CD4-positive, CD25-positive, alpha-beta regulatory T cell (primary cell): ENCODE measurements at regions not wholly inside any gene's neighbourhood (a gene's known extent, or its start where the extent isn't known, plus 50 kb on each side); places are given as distances from the start of the nearest gene placed in this dataset.

Experiments used
- ATAC-seq, 2 donors: fragments of 150-1000 bp; cut with Tn5 transposase; one replicate each; pipeline ENCODE4 v1.10.0; 2021; ENCODE audit warnings: low read depth in 2 of 2, moderate number of reproducible peaks in 2 of 2, moderate library complexity in 1 of 2
- DNase-seq, 3 donors: peaks; one replicate each; pipeline versions ENCODE4 v3.0.0 to v3.0.0-alpha.2; 2012 to 2022; ENCODE audit warnings: mixed read lengths in 1 of 3
- H3K27ac ChIP-seq: one replicate; pipeline ENCODE4 v1.7.0; 2013; ENCODE audit warnings: mild to moderate bottlenecking, low read length; ENCODE audit not compliant: insufficient read depth, poor library complexity, severe bottlenecking
- H3K27me3 ChIP-seq: one replicate; pipeline ENCODE4 v1.7.0; 2013; ENCODE audit warnings: low read length; ENCODE audit not compliant: control insufficient read depth, insufficient read depth
- H3K36me3 ChIP-seq: one replicate; pipeline ENCODE4 v1.7.0; 2013; ENCODE audit warnings: mild to moderate bottlenecking, low read length, moderate library complexity; ENCODE audit not compliant: control insufficient read depth, insufficient read depth
- H3K4me1 ChIP-seq: 2 replicates; pipeline ENCODE4 v1.7.0; 2013; ENCODE audit warnings: mild to moderate bottlenecking, low read length; ENCODE audit not compliant: insufficient read depth, control insufficient read depth, poor library complexity, severe bottlenecking
- H3K4me3 ChIP-seq: one replicate; pipeline ENCODE4 v1.7.0; 2013; ENCODE audit warnings: low read depth, mild to moderate bottlenecking, low read length, moderate library complexity
- H3K9me3 ChIP-seq, 2 experiments: 1 replicate in 1 of 2; 2 replicates in 1 of 2; pipeline ENCODE4 v1.7.0; 2013; ENCODE audit warnings: low read length in 2 of 2, mild to moderate bottlenecking in 1 of 2, moderate library complexity in 1 of 2; ENCODE audit not compliant: control insufficient read depth in 2 of 2
- H3K27ac Mint-ChIP-seq, 3 donors: one replicate each; pipeline ENCODE4 v1.8.0; 2020 to 2022; ENCODE audit warnings: mild to moderate bottlenecking in 3 of 3, mixed read lengths in 3 of 3, moderate library complexity in 2 of 3
- H3K27me3 Mint-ChIP-seq: one replicate; pipeline ENCODE4 v1.8.0; 2022; ENCODE audit warnings: mild to moderate bottlenecking, mixed read lengths
- H3K36me3 Mint-ChIP-seq: one replicate; pipeline ENCODE4 v1.8.0; 2020; ENCODE audit warnings: mixed read lengths
- H3K4me1 Mint-ChIP-seq, 4 donors: one replicate each; pipeline ENCODE4 v1.8.0; 2020 to 2022; ENCODE audit warnings: mixed read lengths in 4 of 4, mild to moderate bottlenecking in 1 of 4
- H3K4me3 Mint-ChIP-seq, 4 donors: one replicate each; pipeline ENCODE4 v1.8.0; 2020 to 2022; ENCODE audit warnings: mild to moderate bottlenecking in 4 of 4, mixed read lengths in 4 of 4, moderate library complexity in 3 of 4
- H3K9me3 Mint-ChIP-seq, 7 donors: one replicate each; pipeline ENCODE4 v1.8.0; 2020 to 2022; ENCODE audit warnings: mixed read lengths in 7 of 7, mild to moderate bottlenecking in 3 of 7, moderate library complexity in 2 of 7

DNA sequence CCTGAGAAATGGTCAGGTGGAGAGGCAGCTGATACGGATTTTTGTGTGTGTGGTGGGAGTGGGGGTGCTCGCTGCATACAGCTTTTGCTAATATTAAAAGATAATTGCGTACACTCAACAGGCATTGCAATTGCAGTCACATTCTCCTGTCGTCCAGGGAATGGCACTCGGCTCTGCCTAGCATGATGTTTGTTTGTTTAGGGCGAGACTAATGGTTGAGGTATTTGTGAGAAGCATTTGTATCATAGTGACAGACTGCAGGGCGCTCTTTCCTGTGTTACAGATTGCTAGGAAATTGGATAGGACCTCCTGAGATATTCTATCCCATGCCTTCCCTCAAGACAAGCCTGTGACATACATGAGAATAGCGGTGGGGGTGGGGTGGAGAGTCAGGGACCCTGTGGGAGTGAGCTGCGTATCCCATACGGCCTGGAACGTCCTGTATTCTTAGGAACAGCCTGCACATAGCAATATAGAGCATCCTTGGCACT is 207.4 kb downstream of the SOX4 start:
- no peak for ATAC-seq
- no peaks in the 10 kb centered on the region for H3K36me3 Mint-ChIP-seq

DNA sequence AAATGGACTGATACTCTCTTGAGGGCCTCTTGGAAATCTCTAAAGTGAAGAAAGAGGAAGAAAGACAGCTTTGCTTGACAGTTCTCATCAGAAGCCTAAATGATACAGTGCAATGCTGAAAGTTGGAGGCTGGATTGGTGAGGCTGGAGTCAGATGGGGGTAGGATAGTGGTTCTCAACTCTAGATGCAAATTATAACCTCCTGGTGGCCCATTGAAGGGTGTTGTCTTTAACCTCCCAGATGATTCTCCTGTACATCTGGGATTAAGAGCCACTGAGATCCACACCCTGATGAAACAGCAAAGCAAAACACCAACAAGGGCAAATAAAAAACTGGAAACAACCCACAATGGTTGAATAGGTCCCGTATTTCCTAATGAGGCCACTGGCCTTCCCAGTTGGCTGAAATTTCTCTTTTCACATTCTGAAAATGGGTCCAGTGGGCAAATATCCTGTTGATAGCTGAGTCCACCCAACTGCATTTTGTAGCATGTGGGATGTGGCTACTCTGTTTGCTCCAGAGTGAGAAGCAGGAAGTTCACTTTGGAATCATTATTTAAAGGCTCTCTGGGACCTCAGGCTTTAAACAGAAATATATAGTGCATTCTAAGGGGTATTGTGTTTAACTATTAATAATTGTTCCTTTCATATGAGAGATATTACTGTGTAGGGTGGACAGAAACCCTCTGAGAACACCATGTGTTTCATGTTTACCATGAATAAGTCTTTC is 208.1 kb downstream of the SOX4 start:
- H3K27ac Mint-ChIP-seq = no peak overlapping the region
- ATAC-seq = no peak

More for the DNA sequence above, 207.4 kb downstream of the SOX4 start:
- Histone ChIP-seq H3K36me3 (no peaks in the 10 kb centered on the region), H3K4me3 (no peak overlapping the region), H3K4me1 (no peaks in the 10 kb centered on the region), H3K27me3 (no peaks in the 10 kb centered on the region), H3K27ac (no peak overlapping the region), H3K9me3 (no peaks in the 10 kb centered on the region)
- Mint-ChIP-seq H3K4me3 (no peak overlapping the region), H3K27me3 (peaks cover 5% of the 10 kb centered on the region), H3K27ac (no peak overlapping the region), H3K4me1 (no peaks in the 10 kb centered on the region), H3K9me3 (peaks cover 0 to 4% (median 0%) of the 10 kb centered on the region in 7 donors)
- no peak for DNase-seq

GRCh38 chr6:21802175-21802822 is 208.7 kb downstream of the SOX4 start:
- Mint-ChIP-seq H3K27me3 (peaks cover 5% of the 10 kb centered on the region), H3K36me3 (no peaks in the 10 kb centered on the region), H3K4me1 (no peaks in the 10 kb centered on the region), H3K4me3 (no peak overlapping the region), H3K27ac (no peak overlapping the region), H3K9me3 (peaks cover 0 to 4% (median 0%) of the 10 kb centered on the region in 7 donors)
- no peaks in the 10 kb centered on the region for H3K27me3 ChIP-seq
- H3K9me3 ChIP-seq = no peaks in the 10 kb centered on the region
- H3K4me1 ChIP-seq = no peaks in the 10 kb centered on the region
- H3K27ac ChIP-seq = no peak overlapping the region
- no peak for ATAC-seq
- H3K36me3 ChIP-seq = no peaks in the 10 kb centered on the region
- no peak for DNase-seq
- no peak overlapping the region for H3K4me3 ChIP-seq

More for the DNA sequence above, 208.1 kb downstream of the SOX4 start:
- Mint-ChIP-seq H3K36me3 (no peaks in the 10 kb centered on the region), H3K27me3 (peaks cover 5% of the 10 kb centered on the region), H3K4me3 (no peak overlapping the region), H3K4me1 (no peaks in the 10 kb centered on the region), H3K9me3 (peaks cover 0 to 4% (median 0%) of the 10 kb centered on the region in 7 donors)
- Histone ChIP-seq H3K27me3 (no peaks in the 10 kb centered on the region), H3K9me3 (no peaks in the 10 kb centered on the region), H3K27ac (no peak overlapping the region), H3K36me3 (no peaks in the 10 kb centered on the region), H3K4me1 (no peaks in the 10 kb centered on the region), H3K4me3 (no peak overlapping the region)
- DNase-seq = no peak

DNA sequence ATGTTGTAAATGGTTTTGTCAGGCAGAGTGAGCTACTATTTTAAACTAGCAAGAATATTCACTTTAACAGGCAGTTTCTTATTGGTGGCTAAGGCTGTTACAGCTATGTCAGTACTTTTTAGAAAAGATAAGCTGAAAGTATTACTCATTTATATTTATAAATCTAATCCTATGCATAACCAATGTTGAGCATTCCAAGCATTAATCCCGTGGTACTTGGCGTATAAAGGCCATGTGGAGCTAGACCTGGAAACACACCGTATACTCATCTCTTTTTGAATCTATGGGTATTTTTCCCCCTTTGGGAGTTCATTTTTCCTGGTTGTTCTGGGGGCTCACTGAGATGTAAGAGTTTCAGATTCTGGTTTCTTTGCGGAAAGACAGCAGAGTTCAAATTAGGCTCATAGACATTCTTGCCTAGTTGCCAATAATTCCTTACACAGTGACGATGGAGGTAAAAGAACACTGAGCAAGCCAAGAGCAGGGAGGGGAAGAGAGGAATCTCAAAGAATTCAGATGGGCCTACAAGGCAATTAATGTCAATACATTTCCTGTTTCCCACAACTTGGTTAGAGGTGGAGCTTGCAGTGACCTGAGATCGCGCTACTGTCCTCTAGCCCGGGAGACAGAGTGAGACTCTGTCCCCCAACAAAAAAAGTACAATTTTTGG is 211.5 kb downstream of the SOX4 start:
- Mint-ChIP-seq H3K4me3 (no peak overlapping the region), H3K9me3 (peaks cover 0 to 5% (median 0%) of the 10 kb centered on the region in 7 donors)

DNA sequence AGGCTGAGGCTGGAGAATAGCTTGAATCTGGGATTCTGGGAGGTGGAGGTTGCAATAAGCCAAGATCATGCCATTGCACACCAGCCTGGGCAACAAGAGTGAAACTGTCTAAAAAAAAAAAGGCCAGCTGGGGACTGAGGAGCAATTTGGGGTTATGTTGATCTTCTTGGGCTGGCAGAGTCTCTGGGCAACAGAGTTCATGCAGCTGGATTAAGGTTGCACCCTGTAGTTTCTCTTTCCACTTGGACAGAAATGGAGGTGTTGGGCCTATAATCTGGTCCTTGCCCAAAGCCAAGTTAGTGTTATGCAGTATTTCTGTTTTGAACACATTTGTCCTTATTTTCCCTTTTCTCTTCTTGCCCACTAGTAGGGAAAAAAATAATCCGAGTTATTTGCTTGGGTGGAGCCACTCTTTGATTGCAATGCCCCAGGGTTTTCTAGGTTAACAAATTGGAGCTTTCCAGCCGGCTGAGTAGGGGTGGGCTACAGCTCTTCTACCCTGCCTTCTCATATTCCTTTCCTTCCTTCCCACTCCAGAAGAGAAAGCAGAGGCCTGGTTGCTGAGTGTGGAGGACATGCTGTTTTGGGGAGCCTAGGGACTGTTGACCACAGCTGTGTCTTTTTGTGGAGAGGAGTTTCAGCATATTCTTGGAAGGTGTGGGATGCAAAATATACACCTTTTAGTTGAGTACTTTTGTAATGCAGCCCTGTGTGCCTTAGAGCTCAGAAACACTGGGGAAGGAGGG is 213.9 kb downstream of the SOX4 start:
- Histone ChIP-seq H3K9me3 (no peaks in the 10 kb centered on the region), H3K27ac (no peak overlapping the region), H3K4me3 (no peak overlapping the region), H3K27me3 (no peaks in the 10 kb centered on the region), H3K4me1 (no peaks in the 10 kb centered on the region), H3K36me3 (no peaks in the 10 kb centered on the region)
- ATAC-seq = no peak
- no peak overlapping the region for H3K27ac Mint-ChIP-seq
- DNase-seq = no peak
- H3K36me3 Mint-ChIP-seq = no peaks in the 10 kb centered on the region
- peaks cover 0 to 5% (median 0%) of the 10 kb centered on the region in 7 donors for H3K9me3 Mint-ChIP-seq
- no peaks in the 10 kb centered on the region for H3K4me1 Mint-ChIP-seq
- H3K4me3 Mint-ChIP-seq = no peak overlapping the region
- peaks cover 5% of the 10 kb centered on the region for H3K27me3 Mint-ChIP-seq

More for the DNA sequence above, 211.5 kb downstream of the SOX4 start:
- Histone ChIP-seq H3K27ac (no peak overlapping the region), H3K4me3 (no peak overlapping the region), H3K27me3 (no peaks in the 10 kb centered on the region), H3K36me3 (no peaks in the 10 kb centered on the region), H3K9me3 (no peaks in the 10 kb centered on the region), H3K4me1 (no peaks in the 10 kb centered on the region)
- Mint-ChIP-seq H3K4me1 (no peaks in the 10 kb centered on the region), H3K27me3 (peaks cover 5% of the 10 kb centered on the region), H3K27ac (no peak overlapping the region), H3K36me3 (no peaks in the 10 kb centered on the region)
- ATAC-seq = no peak
- no peak for DNase-seq

- H3K27ac Mint-ChIP-seq = no peak overlapping the region
- H3K9me3 Mint-ChIP-seq = peaks cover 0 to 5% (median 0%) of the 10 kb centered on the region in 7 donors
- H3K4me1 Mint-ChIP-seq = no peaks in the 10 kb centered on the region
- Histone ChIP-seq H3K36me3 (no peaks in the 10 kb centered on the region), H3K27ac (no peak overlapping the region), H3K9me3 (no peaks in the 10 kb centered on the region), H3K4me1 (no peaks in the 10 kb centered on the region), H3K4me3 (no peak overlapping the region), H3K27me3 (no peaks in the 10 kb centered on the region)
- no peak for DNase-seq
- no peak for ATAC-seq
- H3K27me3 Mint-ChIP-seq = peaks cover 5% of the 10 kb centered on the region
- H3K36me3 Mint-ChIP-seq = no peaks in the 10 kb centered on the region
- no peak overlapping the region for H3K4me3 Mint-ChIP-seq
These were observed 214.5 kb downstream of the SOX4 start for GRCh38 chr6:21808045-21808470.

DNA sequence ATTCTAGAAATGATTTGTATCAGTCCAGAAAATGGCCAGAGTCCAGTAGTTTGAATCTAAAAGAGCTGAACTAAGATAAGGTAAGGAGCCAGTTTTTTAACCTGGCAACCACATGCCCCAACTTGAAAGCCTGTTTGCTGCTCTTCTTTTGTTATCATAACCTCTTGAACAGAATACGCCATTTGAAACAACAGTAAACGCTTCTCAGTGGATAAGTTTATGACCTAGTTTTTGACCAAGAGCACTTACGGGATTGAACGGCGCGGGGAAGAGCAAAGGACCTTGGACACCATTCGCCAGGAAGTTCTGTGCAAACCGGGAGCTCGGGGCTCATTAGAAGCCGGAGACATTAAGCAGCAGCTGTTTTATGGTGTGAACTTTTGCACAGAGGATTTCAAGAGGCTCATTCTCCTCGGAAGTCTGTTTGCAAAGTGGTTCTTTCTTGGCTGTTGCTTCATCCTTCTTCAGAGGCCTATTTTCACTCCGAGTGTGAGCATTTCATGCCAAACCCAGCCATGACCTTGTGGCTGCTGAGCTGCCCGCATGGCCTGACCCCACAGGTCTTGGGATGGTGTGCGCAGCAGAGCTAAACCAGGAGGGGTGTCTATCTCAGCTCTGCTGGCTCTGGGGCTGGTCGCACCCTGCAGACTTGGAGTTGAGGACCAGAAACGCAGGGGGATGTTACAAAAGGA is 215.1 kb downstream of the SOX4 start:
- Mint-ChIP-seq H3K27ac (no peak overlapping the region), H3K4me1 (no peaks in the 10 kb centered on the region), H3K36me3 (no peaks in the 10 kb centered on the region), H3K4me3 (no peak overlapping the region), H3K27me3 (peaks cover 5% of the 10 kb centered on the region), H3K9me3 (peaks cover 0 to 3% (median 0%) of the 10 kb centered on the region in 7 donors)
- Histone ChIP-seq H3K9me3 (no peaks in the 10 kb centered on the region), H3K4me1 (no peaks in the 10 kb centered on the region), H3K36me3 (no peaks in the 10 kb centered on the region), H3K27me3 (no peaks in the 10 kb centered on the region), H3K4me3 (no peak overlapping the region), H3K27ac (no peak overlapping the region)
- DNase-seq (no peak), ATAC-seq (no peak)
